ENCODE measurements at regions not wholly inside any gene's neighbourhood (a gene's known extent, or its start where the extent isn't known, plus 50 kb on each side); places are given as distances from the start of the nearest gene placed in this dataset.

- TF ChIP-seq CTCF (IDR thresholded peaks at IDR 0.05) (no peak), POLR2A (IDR thresholded peaks at IDR 0.05) (no peak)
Measured at GRCh38 chr6:169915769-169916550, 164.5 kb downstream of the ERMARD start.
